ENCODE measurements at regions not wholly inside any gene's neighbourhood (a gene's known extent, or its start where the extent isn't known, plus 50 kb on each side); places are given as distances from the start of the nearest gene placed in this dataset.
"Not testable (repeated sequence)": the region's sequence is repeated elsewhere in the genome, so short reads cannot be mapped to it uniquely, and the experiment has no call there.

DNA sequence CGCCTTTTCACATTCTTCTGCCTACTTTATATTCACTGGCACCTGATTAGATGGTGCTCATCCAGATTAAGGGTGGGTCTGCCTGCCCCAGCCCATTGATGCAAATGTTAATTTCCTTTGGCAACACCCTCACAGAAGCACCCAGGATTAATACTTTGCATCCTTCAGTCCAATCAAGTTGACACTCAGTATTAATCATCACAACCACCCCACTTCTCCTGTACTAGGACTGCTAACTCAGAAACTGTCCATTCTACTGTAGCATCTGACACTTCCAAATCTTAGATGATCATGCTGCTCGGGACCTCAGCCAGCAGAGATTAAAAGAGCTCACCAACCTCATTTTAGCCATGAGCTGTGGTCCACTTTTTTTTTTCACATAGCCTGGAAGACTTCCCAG is 268.5 kb downstream of the SATB2 start:
- Histone ChIP-seq H3K36me3 (ENCODE audit: control insufficient read depth, insufficient read depth, low read length) (no peaks in the 10 kb centered on the region), H3K4me1 (ENCODE audit: control insufficient read depth, insufficient read depth, low read length, poor library complexity, severe bottlenecking) (no peaks in the 10 kb centered on the region), H3K27me3 (replicated peaks; ENCODE audit: control insufficient read depth, insufficient read depth, low read length, poor library complexity, severe bottlenecking) (no peaks in the 10 kb centered on the region), H3K9me3 (ENCODE audit: control insufficient read depth, low read length) (no peaks in the 10 kb centered on the region), H3K4me3 (ENCODE audit: insufficient read depth, low read depth, low read length, poor library complexity, severe bottlenecking) (no peak overlapping the region), H3K27ac (ENCODE audit: insufficient read depth, low read length, poor library complexity, severe bottlenecking) (no peak overlapping the region)
- no peak for DNase-seq

DNA sequence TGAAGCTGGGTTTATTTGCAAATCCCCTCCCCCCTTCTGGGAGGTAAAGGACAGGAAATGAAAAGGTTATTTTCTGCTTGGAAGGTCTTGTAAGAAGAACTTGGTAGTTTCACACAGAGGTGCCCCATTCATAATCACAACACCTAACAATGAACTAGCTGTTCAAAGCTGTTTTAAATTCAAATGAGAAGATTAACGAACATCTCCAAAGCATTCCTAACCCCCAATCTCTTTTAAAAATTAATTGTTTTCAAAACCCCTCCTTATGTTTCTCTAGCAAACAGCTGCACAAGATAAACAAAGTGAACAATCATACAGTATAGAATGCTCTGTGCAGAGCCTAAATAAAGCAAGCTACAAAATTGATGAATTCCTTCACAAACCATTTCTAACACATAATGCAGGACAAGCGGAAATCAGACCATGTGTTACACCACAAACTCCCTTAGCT is 271.4 kb downstream of the SATB2 start:
- Histone ChIP-seq H3K27me3 (replicated peaks; ENCODE audit: control insufficient read depth, insufficient read depth, low read length, poor library complexity, severe bottlenecking) (no peaks in the 10 kb centered on the region), H3K4me3 (ENCODE audit: insufficient read depth, low read depth, low read length, poor library complexity, severe bottlenecking) (no peak overlapping the region), H3K9me3 (ENCODE audit: control insufficient read depth, low read length) (no peaks in the 10 kb centered on the region), H3K27ac (ENCODE audit: insufficient read depth, low read length, poor library complexity, severe bottlenecking) (no peak overlapping the region), H3K36me3 (ENCODE audit: control insufficient read depth, insufficient read depth, low read length) (no peaks in the 10 kb centered on the region), H3K4me1 (ENCODE audit: control insufficient read depth, insufficient read depth, low read length, poor library complexity, severe bottlenecking) (no peaks in the 10 kb centered on the region)
- DNase-seq = no peak

DNA sequence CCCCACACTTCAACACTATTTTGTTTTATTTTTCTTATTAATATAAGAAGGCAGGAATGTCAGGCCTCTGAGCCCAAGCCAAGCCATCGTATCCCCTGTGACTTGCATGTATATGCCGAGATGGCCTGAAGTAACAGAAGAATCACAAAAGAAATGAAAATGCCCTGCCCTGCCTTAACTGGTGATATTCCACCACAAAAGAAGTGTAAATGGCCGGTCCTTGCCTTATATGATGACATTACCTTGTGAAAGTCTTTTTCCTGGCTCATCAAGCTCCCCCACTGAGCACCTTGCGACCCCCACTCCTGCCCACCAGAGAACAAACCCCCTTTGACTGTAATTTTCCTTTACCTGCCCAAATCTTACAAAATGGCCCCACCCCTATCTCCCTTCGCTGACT is 272.6 kb downstream of the SATB2 start:
- H3K4me1 ChIP-seq (ENCODE audit: control insufficient read depth, insufficient read depth, low read length, poor library complexity, severe bottlenecking); H3K27ac ChIP-seq (ENCODE audit: insufficient read depth, low read length, poor library complexity, severe bottlenecking); H3K27me3 ChIP-seq (replicated peaks; ENCODE audit: control insufficient read depth, insufficient read depth, low read length, poor library complexity, severe bottlenecking); DNase-seq; H3K4me3 ChIP-seq (ENCODE audit: insufficient read depth, low read depth, low read length, poor library complexity, severe bottlenecking); H3K36me3 ChIP-seq (ENCODE audit: control insufficient read depth, insufficient read depth, low read length); H3K9me3 ChIP-seq (ENCODE audit: control insufficient read depth, low read length): not testable (repeated sequence)

- DNase-seq = no peak
- H3K36me3 ChIP-seq (ENCODE audit: control insufficient read depth, insufficient read depth, low read length) = no peaks in the 10 kb centered on the region
- H3K27me3 ChIP-seq (replicated peaks; ENCODE audit: control insufficient read depth, insufficient read depth, low read length, poor library complexity, severe bottlenecking) = peaks cover 5% of the 10 kb centered on the region
- H3K9me3 ChIP-seq (ENCODE audit: control insufficient read depth, low read length) = no peaks in the 10 kb centered on the region
- no peak overlapping the region for H3K27ac ChIP-seq (ENCODE audit: insufficient read depth, low read length, poor library complexity, severe bottlenecking)
- H3K4me3 ChIP-seq (ENCODE audit: insufficient read depth, low read depth, low read length, poor library complexity, severe bottlenecking) = no peak overlapping the region
- no peaks in the 10 kb centered on the region for H3K4me1 ChIP-seq (ENCODE audit: control insufficient read depth, insufficient read depth, low read length, poor library complexity, severe bottlenecking)
These were observed 293.9 kb downstream of the SATB2 start for GRCh38 chr2:199163613-199164458.

GRCh38 chr2:199160677-199161465 is 296.9 kb downstream of the SATB2 start:
- no peak overlapping the region for H3K4me3 ChIP-seq (ENCODE audit: insufficient read depth, low read depth, low read length, poor library complexity, severe bottlenecking)
- no peaks in the 10 kb centered on the region for H3K9me3 ChIP-seq (ENCODE audit: control insufficient read depth, low read length)
- no peaks in the 10 kb centered on the region for H3K4me1 ChIP-seq (ENCODE audit: control insufficient read depth, insufficient read depth, low read length, poor library complexity, severe bottlenecking)
- no peak overlapping the region for H3K27ac ChIP-seq (ENCODE audit: insufficient read depth, low read length, poor library complexity, severe bottlenecking)
- no peak for DNase-seq
- no peaks in the 10 kb centered on the region for H3K27me3 ChIP-seq (replicated peaks; ENCODE audit: control insufficient read depth, insufficient read depth, low read length, poor library complexity, severe bottlenecking)
- no peaks in the 10 kb centered on the region for H3K36me3 ChIP-seq (ENCODE audit: control insufficient read depth, insufficient read depth, low read length)

GRCh38 chr2:199160081-199160480 is 297.7 kb downstream of the SATB2 start:
- H3K27ac ChIP-seq (ENCODE audit: insufficient read depth, low read length, poor library complexity, severe bottlenecking) = no peak overlapping the region
- H3K27me3 ChIP-seq (replicated peaks; ENCODE audit: control insufficient read depth, insufficient read depth, low read length, poor library complexity, severe bottlenecking) = no peaks in the 10 kb centered on the region
- no peak overlapping the region for H3K4me3 ChIP-seq (ENCODE audit: insufficient read depth, low read depth, low read length, poor library complexity, severe bottlenecking)
- no peak for DNase-seq
- H3K9me3 ChIP-seq (ENCODE audit: control insufficient read depth, low read length) = no peaks in the 10 kb centered on the region
- no peaks in the 10 kb centered on the region for H3K4me1 ChIP-seq (ENCODE audit: control insufficient read depth, insufficient read depth, low read length, poor library complexity, severe bottlenecking)
- no peaks in the 10 kb centered on the region for H3K36me3 ChIP-seq (ENCODE audit: control insufficient read depth, insufficient read depth, low read length)

GRCh38 chr2:199148076-199148845 is 309.5 kb downstream of the SATB2 start:
- H3K9me3 ChIP-seq (ENCODE audit: control insufficient read depth, low read length) = no peaks in the 10 kb centered on the region
- DNase-seq = no peak
- no peak overlapping the region for H3K27ac ChIP-seq (ENCODE audit: insufficient read depth, low read length, poor library complexity, severe bottlenecking)
- no peaks in the 10 kb centered on the region for H3K4me1 ChIP-seq (ENCODE audit: control insufficient read depth, insufficient read depth, low read length, poor library complexity, severe bottlenecking)
- H3K36me3 ChIP-seq (ENCODE audit: control insufficient read depth, insufficient read depth, low read length) = no peaks in the 10 kb centered on the region
- no peaks in the 10 kb centered on the region for H3K27me3 ChIP-seq (replicated peaks; ENCODE audit: control insufficient read depth, insufficient read depth, low read length, poor library complexity, severe bottlenecking)
- H3K4me3 ChIP-seq (ENCODE audit: insufficient read depth, low read depth, low read length, poor library complexity, severe bottlenecking) = no peak overlapping the region

- no peaks in the 10 kb centered on the region for H3K9me3 ChIP-seq (ENCODE audit: control insufficient read depth, low read length)
- no peak overlapping the region for H3K27ac ChIP-seq (ENCODE audit: insufficient read depth, low read length, poor library complexity, severe bottlenecking)
- no peak for DNase-seq
- no peaks in the 10 kb centered on the region for H3K4me1 ChIP-seq (ENCODE audit: control insufficient read depth, insufficient read depth, low read length, poor library complexity, severe bottlenecking)
- no peak overlapping the region for H3K4me3 ChIP-seq (ENCODE audit: insufficient read depth, low read depth, low read length, poor library complexity, severe bottlenecking)
- H3K36me3 ChIP-seq (ENCODE audit: control insufficient read depth, insufficient read depth, low read length) = no peaks in the 10 kb centered on the region
- no peaks in the 10 kb centered on the region for H3K27me3 ChIP-seq (replicated peaks; ENCODE audit: control insufficient read depth, insufficient read depth, low read length, poor library complexity, severe bottlenecking)
These were observed 310.5 kb downstream of the SATB2 start for GRCh38 chr2:199147216-199147615.

DNA sequence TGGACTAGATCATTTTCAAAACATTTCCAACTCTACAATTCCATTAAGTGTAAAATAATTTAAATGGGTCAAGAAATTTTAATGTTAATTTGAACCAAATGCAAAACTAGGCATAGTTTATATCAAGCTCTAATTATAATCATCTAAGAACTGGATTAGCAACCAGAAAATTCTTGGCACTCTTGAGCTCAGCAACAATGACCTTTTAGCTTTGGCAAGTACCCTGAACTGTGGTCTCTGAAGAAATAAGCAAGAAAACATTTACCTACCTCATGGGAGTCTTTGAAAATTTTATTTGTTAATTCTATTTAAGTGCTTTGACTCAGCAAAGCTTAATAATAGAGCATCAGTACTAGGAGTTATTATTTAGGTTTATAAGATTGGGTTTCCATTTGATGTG is 313.2 kb downstream of the SATB2 start:
- H3K4me1 ChIP-seq (ENCODE audit: control insufficient read depth, insufficient read depth, low read length, poor library complexity, severe bottlenecking) = no peaks in the 10 kb centered on the region

More for the DNA sequence above, 313.2 kb downstream of the SATB2 start:
- H3K27me3 ChIP-seq (replicated peaks; ENCODE audit: control insufficient read depth, insufficient read depth, low read length, poor library complexity, severe bottlenecking) = no peaks in the 10 kb centered on the region
- no peaks in the 10 kb centered on the region for H3K9me3 ChIP-seq (ENCODE audit: control insufficient read depth, low read length)
- no peak for DNase-seq
- H3K4me3 ChIP-seq (ENCODE audit: insufficient read depth, low read depth, low read length, poor library complexity, severe bottlenecking) = no peak overlapping the region
- no peak overlapping the region for H3K27ac ChIP-seq (ENCODE audit: insufficient read depth, low read length, poor library complexity, severe bottlenecking)
- no peaks in the 10 kb centered on the region for H3K36me3 ChIP-seq (ENCODE audit: control insufficient read depth, insufficient read depth, low read length)

Data from effector memory CD4-positive, alpha-beta T cell (primary cell).